ENCODE measurements at regions not wholly inside any gene's neighbourhood (a gene's known extent, or its start where the extent isn't known, plus 50 kb on each side); places are given as distances from the start of the nearest gene placed in this dataset.
"Not testable (repeated sequence)": the region's sequence is repeated elsewhere in the genome, so short reads cannot be mapped to it uniquely, and the experiment has no call there.

DNA sequence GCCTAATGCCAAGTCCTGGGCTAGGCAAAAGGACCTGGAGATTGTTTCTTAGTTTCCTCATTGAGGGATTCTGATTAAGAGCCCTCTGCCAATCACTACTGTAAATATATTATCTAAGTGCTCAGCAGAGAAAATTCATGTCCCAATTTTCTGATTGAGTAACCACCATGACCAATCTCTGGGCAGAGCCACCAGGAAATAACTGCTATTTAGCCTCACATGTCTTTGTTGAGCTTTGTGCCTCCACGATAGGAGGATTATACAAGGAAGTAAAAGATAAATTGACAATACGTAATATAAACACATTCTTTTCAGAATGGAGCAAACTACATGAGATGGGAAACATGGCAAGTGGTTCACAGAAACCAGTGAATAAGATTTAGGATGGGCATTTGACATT is 396.1 kb upstream of the PAPPA start:
- DNase-seq = no peak

DNA sequence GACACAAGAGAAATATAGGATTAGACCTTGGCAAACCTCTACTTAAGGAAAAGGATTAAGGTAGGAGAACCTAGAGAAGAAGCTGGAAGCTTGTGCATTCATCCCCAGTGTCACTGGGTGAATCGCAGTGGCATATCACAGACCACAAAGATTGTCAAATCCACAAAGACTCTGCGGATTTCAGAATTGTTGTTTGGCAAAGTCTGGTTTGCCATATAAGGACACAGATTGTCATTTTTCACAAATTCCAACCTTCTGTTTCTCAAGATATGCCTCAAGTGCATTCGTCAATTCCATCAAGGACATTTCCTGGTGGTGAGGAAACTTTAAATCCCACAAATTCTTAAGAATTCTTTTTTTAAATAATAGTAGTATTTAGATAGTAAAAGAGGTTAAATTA is 395.1 kb upstream of the PAPPA start:
- DNase-seq = no peak

- no peak for DNase-seq
Observed at GRCh38 chr9:115759426-115759825, 394.2 kb upstream of the PAPPA start.

DNA sequence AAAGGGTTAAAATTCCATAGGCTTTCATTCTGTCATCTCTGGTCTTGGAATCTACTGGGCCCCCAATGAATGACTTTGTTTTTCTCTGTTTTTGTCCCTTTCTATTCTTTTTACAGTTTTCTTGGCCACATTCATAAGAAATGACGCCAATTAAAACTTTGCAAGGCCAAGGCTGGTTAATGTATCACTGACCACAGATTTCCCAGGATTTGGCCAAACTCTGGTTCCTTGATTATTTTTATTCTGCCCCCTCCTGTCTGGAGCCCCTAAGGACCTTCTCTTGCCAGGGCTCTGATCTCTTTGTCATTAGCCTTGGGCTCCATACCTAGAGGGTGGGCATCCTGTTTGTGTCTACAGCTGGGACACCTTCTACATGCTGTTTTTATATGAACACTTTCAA is 388.9 kb upstream of the PAPPA start:
- no peak for DNase-seq

DNA sequence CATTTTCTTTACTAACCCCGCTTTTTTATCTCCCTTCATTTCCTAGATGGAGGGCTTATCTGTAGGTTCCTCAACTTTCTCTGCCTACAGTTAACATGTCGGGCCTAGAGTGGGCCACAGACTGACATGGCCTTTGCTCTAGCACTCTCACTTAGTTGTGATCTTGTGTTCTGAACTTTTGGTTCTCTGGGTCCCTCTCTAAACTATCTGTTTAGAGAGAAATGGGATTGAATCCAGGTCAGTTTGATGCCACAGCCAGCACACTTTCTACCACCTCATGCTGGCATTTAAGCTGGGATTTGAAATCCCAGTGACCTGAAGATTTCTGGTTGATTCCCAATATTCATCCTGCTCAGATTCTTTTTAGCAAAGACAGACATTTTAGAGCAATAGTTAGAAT is 388.5 kb upstream of the PAPPA start:
- DNase-seq = no peak

DNA sequence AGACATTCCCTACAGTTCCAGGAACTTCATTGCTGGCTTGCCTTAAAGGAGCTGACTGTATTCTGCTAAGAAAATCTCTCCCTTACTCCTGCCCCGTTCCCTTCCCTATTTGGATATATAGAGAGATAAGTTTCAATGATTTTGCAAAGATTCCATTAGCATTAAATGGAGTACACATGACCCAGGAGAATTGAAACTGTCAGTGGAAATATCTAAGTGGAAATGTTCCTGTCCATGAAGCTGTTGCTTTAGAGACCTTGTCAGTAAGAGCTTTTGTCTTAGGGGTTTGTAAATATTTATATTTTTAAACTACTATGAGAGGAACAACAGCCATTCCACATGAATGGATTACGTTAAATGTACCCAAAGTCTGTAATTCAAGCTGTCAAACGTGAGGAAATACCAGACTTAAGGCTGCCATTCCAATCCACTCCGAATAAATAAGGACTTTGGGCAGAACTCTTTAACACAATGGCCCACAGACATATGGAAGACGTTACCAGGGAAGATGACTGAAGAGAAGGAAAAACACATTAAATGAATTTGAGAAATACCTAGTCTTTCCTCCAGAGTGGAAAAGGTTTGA is 387.1 kb upstream of the PAPPA start:
- no peak for DNase-seq

DNA sequence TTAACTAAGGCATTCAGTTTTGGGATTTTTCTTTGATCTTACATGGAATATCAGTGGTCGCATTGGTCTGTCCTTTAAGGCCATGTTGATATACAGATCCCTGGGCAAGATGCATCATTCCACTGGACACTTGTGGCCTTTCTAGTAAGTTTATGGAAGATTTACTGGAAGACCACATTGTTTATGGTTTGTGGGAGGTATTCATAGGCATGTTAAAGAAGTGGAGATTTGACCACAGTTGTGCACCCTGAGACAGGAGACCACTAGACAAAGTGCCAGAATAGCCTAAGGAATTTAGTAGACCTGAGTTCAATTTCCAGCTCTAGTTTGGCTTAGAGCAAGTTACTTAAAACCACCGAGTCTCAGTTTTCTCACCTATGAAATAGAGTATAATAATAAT is 383.1 kb upstream of the PAPPA start:
- DNase-seq = no peak

GRCh38 chr9:115775659-115776058 is 377.9 kb upstream of the PAPPA start:
- no peak for DNase-seq

- no peak for DNase-seq
Observed at GRCh38 chr9:115777610-115778009, 376.0 kb upstream of the PAPPA start.

- no peak for DNase-seq
Observed at GRCh38 chr9:115781070-115781736, 372.4 kb upstream of the PAPPA start.

GRCh38 chr9:115786321-115786720 is 367.3 kb upstream of the PAPPA start:
- no peak for DNase-seq

DNA sequence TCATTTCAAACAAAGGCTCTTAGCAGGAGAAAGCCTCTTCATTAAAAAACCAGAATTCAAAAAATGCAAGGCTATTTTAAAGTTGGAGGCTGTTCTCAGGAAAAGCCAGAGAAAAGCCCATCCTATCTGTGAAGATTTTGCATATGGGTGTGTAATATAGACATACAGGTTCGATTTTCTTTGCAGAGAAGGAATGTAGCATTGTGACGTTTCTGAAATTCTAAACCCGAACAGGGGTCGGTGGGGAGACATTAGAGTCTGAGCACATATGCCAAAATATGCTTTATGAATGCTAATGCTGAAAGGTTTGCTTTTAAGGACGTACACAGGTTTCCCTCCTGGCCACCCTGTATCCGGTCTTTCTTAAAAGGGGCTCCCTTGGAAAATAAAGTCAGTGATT is 363.1 kb upstream of the PAPPA start:
- DNase-seq = no peak

DNA sequence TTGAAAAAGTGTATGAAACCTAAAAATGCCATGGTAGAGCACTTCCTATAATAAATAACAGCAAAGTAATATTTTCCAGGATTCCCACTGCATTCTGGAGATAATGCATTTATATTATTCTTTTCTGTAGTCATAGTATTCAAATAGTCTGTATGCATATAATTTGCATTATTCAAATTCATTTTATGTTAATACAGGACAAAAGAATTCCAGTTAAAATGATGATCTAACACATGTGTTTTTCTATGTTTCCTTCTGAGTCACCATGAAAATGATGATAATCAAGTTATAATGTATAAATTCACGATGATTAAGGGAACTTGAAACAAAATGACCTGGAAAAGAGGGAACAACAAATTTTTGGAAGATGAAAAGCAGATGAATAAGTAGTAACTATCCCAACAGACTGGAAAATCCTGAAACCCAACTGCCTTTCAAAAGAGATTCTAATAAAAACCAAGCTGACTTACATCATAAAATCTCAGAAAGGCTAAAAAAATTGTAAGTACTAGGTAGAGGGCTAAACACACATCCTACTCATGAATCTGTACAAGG is 358.6 kb upstream of the PAPPA start:
- no peak for DNase-seq

DNA sequence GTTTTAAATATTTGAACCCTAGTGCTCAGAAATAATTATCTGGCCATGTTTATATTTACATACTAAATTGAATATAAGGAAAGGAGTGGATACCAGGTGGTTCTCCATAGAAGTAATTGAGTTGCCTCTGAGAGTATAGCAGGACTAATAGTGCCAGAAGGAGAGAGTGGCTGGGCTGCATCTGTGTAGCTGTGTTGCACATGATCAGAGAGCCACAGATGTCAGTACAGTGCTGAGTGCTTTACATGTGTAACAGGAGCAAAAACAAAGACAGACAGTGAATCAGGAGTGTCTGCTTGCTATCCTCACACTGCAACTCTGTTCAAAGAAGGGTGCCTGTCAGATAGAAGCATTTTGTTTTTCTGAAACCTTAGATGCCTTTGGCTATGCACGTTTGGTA is 353.9 kb upstream of the PAPPA start:
- DNase-seq = no peak

DNA sequence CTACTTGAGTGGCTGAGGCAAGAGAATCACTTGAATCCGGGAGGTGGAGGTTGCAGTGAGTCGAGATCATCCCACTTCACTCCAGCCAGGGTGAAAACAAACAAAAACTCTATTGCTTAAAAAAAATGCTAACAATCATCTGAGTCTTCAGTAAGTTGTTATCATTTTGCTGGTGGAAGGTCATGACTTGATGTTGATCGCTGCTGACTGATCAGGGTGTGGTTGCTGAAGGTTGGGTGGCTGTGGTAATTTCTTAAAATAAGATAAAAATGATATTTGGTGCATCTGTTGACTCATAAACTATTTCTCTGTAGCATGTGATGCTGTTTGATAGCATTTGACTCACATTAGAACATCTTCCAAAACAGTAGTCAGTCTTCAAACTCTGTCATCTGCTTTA is 349.4 kb upstream of the PAPPA start:
- no peak for DNase-seq

DNA sequence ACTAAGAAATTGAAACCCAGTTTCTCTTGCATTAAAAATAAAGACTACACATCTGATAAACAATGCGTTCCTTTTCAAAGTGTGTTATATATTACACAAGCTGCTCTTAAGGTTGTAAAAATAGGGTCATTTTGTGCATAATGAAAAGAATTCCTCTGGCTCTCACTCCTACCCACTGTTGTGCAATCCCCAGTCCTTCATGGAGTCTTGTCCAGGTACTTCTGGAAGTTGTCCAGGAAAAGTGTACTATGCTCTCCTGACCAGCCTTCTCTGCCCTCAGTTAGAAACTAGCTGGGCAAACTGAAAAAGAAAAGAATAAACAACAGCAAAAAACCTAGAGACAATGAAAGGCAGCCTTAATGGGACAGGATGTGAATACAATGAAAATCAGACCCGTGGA is 345.5 kb upstream of the PAPPA start:
- DNase-seq = no peak

GRCh38 chr9:115808695-115809094 is 344.9 kb upstream of the PAPPA start:
- no peak for DNase-seq

- DNase-seq = no peak
Observed at GRCh38 chr9:115810166-115810565, 343.4 kb upstream of the PAPPA start.

GRCh38 chr9:115814081-115814480 is 339.5 kb upstream of the PAPPA start:
- DNase-seq = no peak

- no peak for DNase-seq
Observed at GRCh38 chr9:115815786-115816185, 337.8 kb upstream of the PAPPA start.

- DNase-seq = not testable (repeated sequence)
Observed at GRCh38 chr9:115818651-115819050, 334.9 kb upstream of the PAPPA start.

DNA sequence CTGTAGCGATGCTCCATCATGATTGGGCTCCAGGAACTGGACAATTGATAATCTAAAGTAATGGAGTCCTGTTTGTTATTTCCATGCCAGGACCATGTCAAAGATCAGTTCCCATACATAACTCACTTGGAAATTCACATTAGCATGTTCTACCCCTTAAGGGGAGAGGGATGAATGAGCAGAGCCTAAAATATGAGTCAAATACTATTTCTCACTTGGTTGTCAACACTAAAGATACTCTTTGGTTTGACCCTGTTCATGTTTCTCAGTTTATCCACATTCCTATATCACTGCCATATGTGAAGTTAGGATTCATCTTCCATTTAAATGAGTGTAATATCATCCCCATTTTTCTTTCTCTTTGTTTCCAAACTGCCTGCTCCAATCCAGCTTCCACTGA is 321.6 kb upstream of the PAPPA start:
- DNase-seq = no peak

DNA sequence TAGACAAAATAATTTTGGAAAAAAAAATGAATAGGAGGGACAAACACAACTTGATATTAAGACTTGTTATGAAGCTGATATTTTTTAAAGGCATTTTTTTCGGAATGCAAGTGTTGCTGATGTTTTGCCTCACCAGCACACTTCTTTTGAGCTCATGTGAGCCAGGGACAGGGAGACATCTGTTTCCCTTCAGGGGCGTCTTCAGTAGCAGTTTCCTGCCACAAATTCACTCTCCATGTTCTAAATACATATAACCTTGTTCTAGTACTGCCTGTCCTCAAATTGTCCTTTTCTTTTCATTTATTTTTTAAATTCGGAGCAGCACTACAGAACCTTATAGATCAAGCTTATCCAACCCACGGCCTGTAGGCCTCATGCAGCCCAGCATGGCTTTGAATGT is 316.0 kb upstream of the PAPPA start:
- DNase-seq = no peak

- DNase-seq = no peak
Observed at GRCh38 chr9:115838417-115838816, 315.2 kb upstream of the PAPPA start.

DNA sequence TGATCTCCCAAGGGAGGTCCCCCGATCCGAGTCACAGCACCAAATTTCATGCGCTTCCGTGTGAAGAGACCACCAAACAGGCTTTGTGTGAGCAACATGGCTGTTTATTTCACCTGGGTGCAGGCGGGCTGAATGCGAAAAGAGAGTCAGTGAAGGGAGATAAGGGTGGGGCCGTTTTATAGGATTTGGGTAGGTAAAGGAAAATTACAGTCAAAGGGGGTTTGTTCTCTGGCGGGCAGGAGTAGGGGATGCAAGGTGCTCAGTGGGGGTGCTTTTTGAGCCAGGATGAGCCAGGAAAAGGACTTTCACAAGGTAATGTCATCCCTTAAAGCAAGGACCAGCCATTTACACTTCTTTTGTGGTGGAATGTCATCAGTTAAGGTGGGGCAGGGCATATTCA is 309.2 kb upstream of the PAPPA start:
- DNase-seq = not testable (repeated sequence)
